HG03060 (cell line): ENCODE measurements at regions not wholly inside any gene's neighbourhood (a gene's known extent, or its start where the extent isn't known, plus 50 kb on each side); places are given as distances from the start of the nearest gene placed in this dataset.
"Not testable (repeated sequence)": the region's sequence is repeated elsewhere in the genome, so short reads cannot be mapped to it uniquely, and the experiment has no call there.

Source experiments
- ATAC-seq: cut with Tn5 transposase; IDR thresholded peaks from one replicate; pipeline ENCODE4 v1.9.1; 2021; ENCODE audit warnings: low read depth, moderate number of reproducible peaks; ENCODE audit not compliant: unreplicated experiment

- no peak for ATAC-seq
These were observed 509.9 kb downstream of the GRXCR1 start for GRCh38 chr4:43402393-43402792.

DNA sequence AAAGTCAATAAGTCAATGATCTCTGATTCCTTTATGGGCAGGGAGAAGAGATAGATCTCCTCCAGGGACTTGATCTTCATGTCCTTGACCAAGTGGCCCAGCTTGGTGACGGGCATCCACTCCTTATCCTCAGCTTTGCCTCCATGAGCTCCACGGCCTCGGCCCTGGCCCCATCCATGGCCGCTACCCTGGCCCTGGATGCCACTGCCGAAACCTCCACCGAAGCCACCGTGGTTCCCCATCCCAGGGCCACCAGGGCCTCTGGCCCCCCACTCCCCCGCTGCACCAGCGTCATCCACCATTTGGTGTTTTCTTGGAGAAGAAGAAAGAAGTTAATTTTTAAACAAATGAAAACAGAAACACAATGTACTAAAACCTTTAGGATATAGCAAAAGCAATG is 518.1 kb downstream of the GRXCR1 start:
- ATAC-seq = no peak

GRCh38 chr4:43411226-43411625 is 518.7 kb downstream of the GRXCR1 start:
- ATAC-seq = no peak

DNA sequence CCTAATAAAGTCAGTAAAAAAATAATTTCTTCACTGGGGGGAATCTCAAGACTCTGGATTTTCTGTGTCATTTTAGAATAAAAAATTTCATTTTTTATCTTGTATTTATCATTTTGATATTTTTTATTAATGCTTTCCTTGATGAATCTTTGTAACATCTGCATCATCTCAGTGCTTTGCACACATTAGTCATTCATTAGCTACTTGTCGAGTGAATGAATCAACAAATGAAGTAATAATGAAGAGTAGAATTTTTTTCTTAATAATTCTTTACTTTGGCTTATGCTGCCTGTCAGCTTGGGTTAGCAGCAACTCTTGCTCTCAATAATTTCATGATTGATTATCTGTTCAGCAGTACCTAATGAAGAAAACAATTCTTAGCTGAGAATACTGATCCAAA is 530.8 kb downstream of the GRXCR1 start:
- ATAC-seq = no peak

GRCh38 chr4:43425206-43425605 is 532.7 kb downstream of the GRXCR1 start:
- ATAC-seq = no peak

DNA sequence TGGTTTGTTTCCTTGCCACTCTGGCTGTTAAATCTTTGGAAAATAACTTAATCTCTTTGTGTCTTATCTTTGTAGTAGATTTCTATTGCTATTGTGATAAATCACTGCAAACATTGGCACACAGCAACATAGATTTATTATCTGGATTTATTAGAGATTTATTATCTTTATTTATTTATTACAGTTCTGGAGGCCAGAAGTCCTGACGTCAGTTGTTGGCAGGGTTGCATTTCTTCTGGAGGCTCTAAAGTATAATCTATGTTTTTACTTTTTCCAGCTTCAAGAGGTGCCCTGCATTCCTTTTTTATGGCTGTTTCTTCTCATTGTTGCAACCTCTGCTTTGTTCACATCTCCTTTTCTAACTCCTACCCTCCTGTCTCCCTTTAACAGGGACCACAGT is 542.8 kb downstream of the GRXCR1 start:
- ATAC-seq = no peak

- ATAC-seq = no peak
These were observed 560.4 kb downstream of the GRXCR1 start for GRCh38 chr4:43452948-43453347.

GRCh38 chr4:43456383-43456782 is 563.9 kb downstream of the GRXCR1 start:
- no peak for ATAC-seq

- no peak for ATAC-seq
These were observed 565.4 kb downstream of the GRXCR1 start for GRCh38 chr4:43457866-43458265.

DNA sequence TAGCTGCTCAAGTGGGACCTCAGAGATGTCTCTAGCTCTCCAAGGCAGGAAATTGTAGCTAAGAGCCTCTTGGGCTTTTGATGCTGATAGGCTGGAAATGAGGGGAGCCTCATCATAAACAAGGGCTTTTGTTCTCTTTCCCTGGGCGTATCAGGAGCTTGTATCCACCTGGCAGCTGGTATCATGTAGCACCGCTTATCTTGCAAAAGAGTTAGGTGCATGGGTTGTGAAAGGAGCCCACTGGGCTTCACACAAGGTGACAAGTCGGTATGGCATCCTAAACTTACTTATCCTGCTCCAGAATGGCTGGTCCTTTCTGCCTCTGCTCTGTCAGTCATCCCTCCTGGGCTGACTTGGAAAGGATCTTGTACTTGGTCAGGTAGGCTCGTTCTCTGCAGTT is 565.8 kb downstream of the GRXCR1 start:
- no peak for ATAC-seq

DNA sequence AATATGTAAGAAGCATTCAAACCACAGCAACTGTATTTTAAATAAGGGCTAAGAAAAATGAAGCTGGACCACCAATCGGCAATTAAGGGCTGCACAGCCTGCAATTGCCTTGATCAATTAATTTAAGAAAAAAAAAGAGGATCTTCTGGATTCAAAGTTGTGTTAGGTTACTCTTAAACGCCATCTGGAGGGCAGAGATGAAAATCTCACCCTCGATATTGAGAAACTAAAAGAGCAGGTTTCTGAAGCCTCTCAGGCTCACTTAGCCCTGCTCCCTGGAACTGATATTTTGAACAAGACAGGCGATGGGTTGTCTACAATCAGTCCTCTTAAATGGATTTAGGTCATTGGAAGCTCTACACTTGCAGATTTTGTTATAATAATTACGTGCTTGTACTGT is 579.4 kb downstream of the GRXCR1 start:
- ATAC-seq = no peak

DNA sequence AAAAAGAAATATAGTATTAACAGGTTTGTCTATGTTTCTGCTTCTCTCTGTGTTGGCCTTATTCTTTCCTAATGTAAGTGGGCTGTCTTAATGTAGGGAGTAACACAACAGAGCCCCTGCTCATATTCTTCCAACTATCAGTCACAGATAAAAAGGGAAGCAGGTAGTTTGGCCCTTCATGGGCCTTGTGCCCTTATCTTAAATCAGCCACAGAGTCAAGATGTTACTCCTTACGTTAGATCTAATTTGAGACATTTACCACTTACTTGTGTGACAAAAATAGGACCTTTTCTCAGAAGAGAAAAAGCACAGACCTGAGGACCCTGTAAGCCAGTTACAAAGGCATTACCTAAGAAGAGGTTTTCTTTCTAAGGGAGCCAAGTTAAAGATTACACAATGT is 589.0 kb downstream of the GRXCR1 start:
- no peak for ATAC-seq

DNA sequence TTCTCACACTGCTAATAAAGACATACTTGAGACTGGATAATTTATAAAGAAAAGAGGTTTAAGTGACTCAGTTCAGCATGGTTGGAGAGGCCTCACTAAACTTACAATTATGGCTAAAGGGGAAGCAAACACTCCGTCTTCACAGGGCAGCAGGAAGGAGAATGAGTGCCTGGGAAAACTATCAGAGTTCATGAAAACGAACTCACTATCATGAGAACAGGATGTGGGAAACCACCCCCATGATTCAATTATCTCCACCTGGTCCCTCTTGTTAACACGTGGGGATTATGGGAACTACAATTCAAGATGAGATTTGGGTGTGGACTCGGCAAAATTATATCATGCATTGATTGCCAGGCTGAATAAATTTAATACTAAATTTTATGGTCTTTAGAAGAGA is 592.7 kb downstream of the GRXCR1 start:
- no peak for ATAC-seq

GRCh38 chr4:43496188-43496587 is 603.7 kb downstream of the GRXCR1 start:
- no peak for ATAC-seq

GRCh38 chr4:43496602-43497001 is 604.1 kb downstream of the GRXCR1 start:
- no peak for ATAC-seq

GRCh38 chr4:43505823-43506222 is 613.3 kb downstream of the GRXCR1 start:
- ATAC-seq = not testable (repeated sequence)

DNA sequence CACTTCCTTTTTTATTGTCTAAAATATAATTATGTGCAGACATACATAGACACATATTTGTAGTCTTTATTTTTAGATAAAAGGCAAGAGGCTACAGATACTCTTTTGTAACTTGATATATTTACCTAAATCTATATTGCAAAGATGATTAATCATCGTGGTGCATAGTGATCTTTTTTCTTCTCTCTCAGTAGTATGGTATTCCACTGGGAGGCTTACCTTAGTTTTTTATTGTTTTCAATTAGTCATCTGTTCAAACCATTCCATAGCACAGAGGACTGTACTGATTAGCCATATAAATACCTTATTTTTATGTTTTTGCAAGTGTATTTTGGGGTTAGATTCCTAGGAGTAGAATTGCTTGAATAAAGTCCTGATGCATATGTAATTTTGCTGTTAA is 619.7 kb downstream of the GRXCR1 start:
- ATAC-seq = no peak

DNA sequence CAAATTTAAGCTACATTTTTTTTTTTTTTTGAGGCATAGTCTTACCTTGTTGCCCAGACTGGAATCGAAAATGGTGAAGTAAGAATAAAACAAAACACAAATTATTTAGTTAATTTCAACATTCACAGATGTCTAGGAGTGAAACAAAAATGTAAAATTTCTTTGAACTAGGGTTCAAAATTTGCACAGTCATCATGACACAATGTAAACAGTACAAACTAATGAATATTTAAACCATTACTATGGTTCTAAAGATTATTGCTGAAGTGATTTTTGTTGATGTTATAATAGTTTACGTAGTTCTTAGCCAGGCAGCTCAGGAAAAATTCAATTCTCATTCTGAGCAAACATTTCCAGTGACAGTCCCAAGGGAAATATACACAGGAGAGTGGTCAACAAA is 633.1 kb downstream of the GRXCR1 start:
- no peak for ATAC-seq

DNA sequence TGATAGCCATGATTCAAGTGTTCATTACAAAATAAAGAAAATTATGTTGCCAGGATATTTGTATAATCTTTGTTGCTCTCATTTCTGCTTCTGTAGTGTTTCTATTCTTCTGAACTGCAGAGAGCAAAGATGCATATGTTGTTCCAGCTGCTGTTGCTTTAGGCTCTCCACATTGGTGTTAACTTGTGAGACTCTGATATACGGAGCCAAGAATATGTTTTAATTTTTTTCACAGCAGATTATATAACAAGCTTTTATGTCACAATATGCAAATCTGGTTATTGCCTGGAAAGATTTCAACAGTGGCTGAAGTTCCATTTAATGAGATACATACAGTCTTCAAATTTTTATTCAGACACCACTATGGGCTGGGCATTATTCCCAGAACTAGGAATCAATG is 655.0 kb downstream of the GRXCR1 start:
- no peak for ATAC-seq

- ATAC-seq = no peak
These were observed 658.6 kb downstream of the GRXCR1 start for GRCh38 chr4:43550981-43551627.

GRCh38 chr4:43556262-43556661 is 663.7 kb downstream of the GRXCR1 start:
- no peak for ATAC-seq

DNA sequence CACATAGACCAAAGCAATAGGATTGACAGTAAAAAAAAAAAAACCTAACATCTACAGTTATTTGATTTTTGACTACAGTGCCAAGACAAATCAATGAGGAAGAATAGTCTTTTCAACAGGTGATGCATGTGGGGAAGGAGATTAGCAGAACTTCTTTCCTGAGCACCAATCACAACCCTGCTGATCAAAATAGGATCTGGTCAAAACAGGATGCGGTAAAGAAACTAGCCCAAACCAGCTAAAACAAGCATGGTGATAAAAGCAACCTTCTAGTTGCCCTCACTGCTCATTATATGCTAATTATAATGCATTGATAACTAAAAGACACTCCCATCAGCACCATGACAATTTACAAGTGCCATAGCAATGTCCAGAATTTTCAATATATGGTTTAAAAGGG is 667.5 kb downstream of the GRXCR1 start:
- ATAC-seq = no peak

DNA sequence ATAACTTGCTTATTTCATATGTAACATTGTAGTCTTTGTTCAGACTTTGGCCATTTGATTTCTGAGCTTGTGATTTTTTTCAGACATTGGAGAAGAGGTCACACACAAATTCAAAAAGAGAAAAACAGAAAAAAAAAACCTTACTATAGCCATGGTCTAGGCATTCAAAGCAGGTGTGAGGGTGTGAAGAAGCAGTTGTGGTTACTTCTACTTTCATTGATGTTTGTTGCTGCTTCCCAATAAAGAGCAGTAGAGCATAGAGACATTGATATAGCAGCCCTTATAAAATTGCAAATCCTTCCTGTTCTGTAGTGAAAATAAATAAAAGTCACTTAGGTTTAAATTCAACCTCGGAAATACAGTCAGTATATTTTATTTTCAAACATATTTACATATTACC is 671.6 kb downstream of the GRXCR1 start:
- no peak for ATAC-seq
